GM19467 (cell line): ENCODE measurements at regions not wholly inside any gene's neighbourhood (a gene's known extent, or its start where the extent isn't known, plus 50 kb on each side); places are given as distances from the start of the nearest gene placed in this dataset.
"Not testable (repeated sequence)": the region's sequence is repeated elsewhere in the genome, so short reads cannot be mapped to it uniquely, and the experiment has no call there.

Experiments used
- ATAC-seq: cut with Tn5 transposase; IDR thresholded peaks from one replicate; pipeline ENCODE4 v1.9.1; 2021; ENCODE audit warnings: mild to moderate bottlenecking, moderate library complexity; ENCODE audit not compliant: unreplicated experiment

GRCh38 chr2:131736406-131736805 lies 208.7 kb downstream of the CCDC74A start:
- peak; percentile 84 for ATAC-seq

GRCh38 chr2:131738533-131738932 lies 210.8 kb downstream of the CCDC74A start:
- not testable (repeated sequence) for ATAC-seq

GRCh38 chr2:131738996-131739434 lies 211.3 kb downstream of the CCDC74A start:
- not testable (repeated sequence) for ATAC-seq

DNA sequence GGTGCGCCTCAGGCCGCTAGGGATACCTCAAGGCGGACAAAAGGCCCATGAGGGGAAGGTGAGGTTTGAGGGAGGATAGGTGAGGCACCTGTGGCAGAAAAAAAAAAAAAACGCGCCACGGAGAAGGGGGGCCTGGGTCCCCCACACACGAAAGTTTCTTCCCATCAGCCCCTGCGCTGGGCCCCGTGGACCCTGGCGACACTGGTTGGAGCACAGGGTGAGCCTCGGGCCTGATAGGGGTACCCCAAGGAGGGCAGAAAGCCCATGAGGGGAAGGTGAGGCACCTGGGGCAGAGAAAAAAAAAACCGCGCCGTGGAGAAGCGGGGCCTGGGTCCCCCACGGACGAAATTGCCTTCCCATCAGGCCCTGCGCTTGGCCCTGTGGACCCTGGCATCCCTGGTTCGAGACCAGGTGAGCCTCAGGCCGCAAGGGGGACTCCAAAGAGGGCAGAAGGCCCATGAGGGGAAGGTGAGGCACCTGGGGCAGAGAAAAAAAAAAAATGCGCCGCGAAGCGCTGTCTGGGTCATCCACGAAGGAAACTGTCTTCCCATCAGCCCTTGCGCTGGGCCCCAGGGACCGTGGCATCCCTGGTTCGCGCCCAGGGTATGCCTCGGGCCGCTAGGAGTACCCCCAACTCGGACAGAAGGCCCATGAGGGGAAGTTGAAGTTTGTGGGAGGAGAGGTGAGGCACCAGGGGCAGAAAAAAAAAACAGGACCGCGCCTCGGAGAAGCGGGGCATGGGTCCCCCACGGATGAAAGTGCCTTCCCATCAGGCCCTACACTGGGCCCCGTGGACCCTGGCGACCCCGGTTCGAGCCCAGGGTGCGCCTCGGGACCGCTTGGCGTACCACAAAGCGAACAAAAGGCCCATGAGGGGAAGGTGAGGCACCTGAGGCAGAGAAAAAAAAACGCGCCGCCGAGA lies 226.2 kb downstream of the CCDC74A start:
- ATAC-seq: no peak

DNA sequence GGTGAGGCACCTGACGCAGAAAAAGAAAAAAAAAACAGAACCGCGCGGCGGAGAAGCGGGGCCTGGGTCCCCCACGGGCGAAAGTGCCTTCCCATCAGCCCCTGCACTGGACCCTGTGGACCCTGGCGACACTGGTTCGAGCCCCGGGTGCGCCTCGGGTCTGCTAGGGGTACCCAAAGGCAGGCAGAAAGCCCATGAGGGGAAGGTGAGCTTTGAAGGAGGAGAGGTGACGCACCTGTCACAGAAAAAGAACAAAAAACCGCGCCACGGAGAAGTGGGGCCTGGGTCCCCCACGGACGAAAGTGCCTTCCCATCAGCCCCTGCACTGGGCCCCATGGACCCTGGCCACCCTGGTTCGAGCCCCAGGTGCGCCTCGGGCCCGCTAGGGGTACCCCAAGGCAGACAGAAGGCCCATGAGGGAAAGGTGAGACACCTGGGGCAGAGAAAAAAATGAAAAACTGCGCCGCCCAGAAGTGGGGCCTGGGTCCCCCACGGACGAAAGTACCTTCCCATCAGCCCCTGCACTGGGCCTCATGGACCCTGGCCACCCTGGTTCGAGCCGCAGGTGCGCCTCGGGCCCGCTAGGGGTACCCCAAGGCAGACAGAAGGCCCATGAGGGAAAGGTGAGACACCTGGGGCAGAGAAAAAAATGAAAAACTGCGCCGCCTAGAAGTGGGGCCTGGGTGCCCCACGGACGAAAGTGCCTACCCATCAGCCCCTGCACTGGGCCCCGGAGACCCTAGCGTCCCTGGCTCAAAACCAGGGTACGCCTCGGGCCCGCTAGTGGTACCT lies 227.4 kb downstream of the CCDC74A start:
- ATAC-seq: no peak

GRCh38 chr2:131756141-131756907 lies 228.6 kb downstream of the CCDC74A start:
- no peak for ATAC-seq

- not testable (repeated sequence) for ATAC-seq
Measured at GRCh38 chr2:131758941-131759340, 231.3 kb downstream of the CCDC74A start.

DNA sequence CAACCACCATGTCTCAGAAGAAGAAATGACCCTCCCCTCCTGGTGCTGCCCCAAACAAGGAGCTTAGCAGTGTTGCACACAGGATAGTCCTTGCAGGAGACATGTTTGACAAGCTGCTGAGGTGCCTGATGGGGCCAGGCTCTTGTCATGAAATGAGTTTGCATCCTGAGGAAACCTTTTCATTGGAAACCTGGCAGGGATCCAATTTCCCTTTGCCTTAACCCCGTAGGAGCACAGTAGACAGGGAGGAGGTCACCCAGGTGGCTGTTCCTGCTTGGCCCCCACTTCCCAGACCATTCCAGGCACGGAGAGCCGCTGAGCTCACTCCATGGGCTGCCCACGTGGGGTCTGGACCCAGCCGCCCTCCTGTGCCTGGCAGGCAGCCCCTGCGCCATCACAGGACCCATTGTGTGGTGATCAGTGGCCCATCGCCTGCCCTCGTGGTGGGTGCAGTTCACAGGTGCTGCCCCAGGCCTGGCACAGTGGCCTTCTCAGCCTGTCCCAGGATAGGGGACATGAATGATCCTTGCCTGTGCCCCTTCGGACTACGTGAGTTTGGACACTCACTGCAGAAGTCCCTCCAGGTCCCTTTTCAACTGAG lies 247.4 kb downstream of the CCDC74A start:
- not testable (repeated sequence) for ATAC-seq

DNA sequence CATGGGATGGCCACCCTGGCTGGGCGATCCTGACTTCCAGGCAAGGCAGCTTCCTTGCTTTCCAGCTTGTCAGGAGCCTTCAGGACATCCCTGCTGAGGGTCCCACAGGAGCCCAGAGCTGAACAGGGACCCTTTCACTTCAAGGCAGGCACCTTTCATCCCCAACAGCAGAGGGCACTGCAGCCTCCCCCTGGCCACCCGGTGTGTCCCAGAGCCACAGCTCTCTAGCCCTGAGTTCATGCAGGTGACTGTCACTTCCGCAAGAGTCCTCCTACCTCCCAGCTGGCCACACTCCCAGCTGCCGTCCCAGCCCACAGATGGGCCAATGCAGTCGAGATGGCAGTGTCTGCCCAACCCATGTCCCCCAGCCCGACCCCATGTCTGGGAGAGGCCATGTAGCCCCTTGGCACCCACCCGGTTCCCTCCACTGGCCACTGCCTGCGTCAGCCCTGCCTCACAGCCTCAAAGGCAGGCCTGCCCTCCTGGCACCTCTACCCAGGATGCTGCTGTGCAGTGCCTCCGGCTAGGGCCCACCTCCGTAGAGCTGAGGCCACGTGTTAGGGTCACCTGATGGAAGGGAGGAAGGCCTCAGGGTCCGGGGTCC lies 248.3 kb downstream of the CCDC74A start:
- ATAC-seq: not testable (repeated sequence)

GRCh38 chr2:131780446-131780845 lies 252.8 kb downstream of the CCDC74A start:
- ATAC-seq: not testable (repeated sequence)

- ATAC-seq: no peak
Measured at GRCh38 chr2:131801210-131801744, 273.6 kb downstream of the CCDC74A start.

DNA sequence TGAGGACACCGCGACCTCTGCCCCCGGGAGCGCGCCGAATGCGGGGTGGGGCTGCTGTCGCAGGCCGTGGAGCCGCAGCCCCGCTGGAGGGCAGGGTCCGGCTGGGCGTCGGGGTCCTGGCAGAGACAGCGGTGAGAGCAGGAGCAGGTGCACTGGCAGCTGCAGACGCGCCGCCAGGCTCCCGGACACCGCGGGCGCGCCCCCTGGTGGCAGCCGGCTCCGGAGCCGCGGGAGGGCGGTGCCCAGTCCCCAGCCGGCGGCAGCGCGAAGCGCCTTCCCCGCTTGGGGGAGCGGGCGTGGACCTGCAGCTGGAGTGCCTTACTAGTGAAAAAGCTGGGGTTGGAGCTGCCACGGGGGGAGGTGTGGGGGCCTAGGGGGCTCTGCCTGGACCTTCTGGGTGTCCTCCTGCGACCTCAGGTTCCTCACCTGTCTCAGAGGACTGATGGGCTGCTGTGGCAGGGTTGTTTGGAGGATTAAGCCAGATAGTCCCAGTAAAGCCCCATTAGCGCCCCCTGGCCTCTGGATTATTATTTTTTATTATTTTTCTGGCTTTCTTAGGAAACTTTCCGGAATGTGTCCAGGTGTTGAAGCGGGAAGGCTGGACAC lies 274.2 kb downstream of the CCDC74A start:
- ATAC-seq: peak; percentile 97

DNA sequence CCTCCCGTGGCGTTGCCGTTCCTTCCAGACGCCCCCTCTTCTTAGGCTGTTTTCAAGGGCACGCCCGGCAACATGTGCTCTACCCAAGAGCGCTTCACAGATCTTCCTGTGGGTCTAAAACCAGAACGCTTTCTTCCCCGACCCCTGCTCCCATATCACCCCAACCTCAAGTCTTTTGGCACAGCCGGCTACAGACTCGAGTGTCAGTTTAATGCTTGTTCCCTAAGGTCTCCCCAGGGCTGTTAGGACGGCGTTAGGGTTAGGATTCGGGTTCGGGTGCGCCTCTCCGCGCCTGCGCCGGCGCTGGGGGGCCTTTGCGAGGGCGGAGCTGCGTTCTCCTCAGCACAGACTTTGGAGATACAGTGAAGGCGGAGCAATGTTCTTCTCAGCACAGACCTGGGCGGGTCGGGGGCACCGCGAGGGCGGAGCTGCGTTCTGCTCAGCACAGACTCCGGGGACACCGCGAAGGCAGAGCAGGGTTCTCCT lies 274.7 kb downstream of the CCDC74A start:
- not testable (repeated sequence) for ATAC-seq

GRCh38 chr2:131803237-131803636 lies 275.5 kb downstream of the CCDC74A start:
- not testable (repeated sequence) for ATAC-seq

DNA sequence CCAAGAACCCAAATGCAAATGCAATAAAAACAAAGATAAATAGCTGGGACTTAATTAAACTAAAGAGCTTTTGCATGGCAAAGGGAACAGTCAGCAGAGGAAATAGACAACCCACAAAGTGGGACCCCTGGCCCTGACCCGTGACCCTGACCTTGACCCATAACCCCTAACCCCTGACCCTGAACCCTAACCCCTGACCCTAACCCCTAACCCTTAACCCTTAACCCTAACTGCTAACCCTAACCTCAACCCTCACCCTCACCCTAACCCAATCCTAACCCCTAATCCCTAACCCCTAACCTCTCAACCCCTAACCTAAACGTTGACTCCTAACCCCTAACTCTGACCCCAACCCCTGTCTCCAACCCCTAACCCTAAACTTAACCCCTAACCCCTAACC lies 284.9 kb downstream of the CCDC74A start:
- not testable (repeated sequence) for ATAC-seq

DNA sequence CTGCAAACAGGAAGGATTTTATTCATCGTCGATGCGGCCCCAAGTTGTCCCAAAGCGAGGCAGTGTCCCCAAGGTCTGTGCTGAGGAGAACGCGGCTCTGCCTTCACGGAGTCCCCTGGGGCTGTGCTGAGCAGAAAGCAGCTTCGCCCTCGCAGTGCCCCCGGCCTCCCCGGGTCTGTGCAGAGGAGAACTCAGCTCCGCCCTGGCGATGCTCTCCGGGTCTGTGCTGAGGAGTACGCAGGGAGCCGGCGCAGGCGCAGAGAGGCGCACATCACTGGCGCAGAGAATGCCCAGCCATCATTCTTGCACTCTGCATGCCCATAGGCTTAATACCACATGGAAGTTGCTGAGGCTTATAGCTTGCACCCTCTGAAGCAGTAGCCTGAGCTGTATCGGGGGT lies 285.7 kb downstream of the CCDC74A start:
- ATAC-seq: not testable (repeated sequence)

- ATAC-seq: not testable (repeated sequence)
Measured at GRCh38 chr2:131818267-131818973, 290.7 kb downstream of the CCDC74A start.

GRCh38 chr2:131822237-131822721 lies 294.6 kb downstream of the CCDC74A start:
- not testable (repeated sequence) for ATAC-seq
